Epithelial cell of proximal tubule (primary cell): ENCODE measurements at regions not wholly inside any gene's neighbourhood (a gene's known extent, or its start where the extent isn't known, plus 50 kb on each side); places are given as distances from the start of the nearest gene placed in this dataset.

Experiments
- DNase-seq: peaks from one replicate; pipeline ENCODE4 v3.0.0-alpha.2; 2011; ENCODE audit warnings: low read depth
- H3K4me3 ChIP-seq: 2 replicates; pipeline ENCODE4 v1.5.1; 2011; ENCODE audit warnings: low read depth, mild to moderate bottlenecking, low read length
- TF ChIP-seq, protein P1 (sequence below): conservative IDR thresholded peaks from 2 replicates; pipeline ENCODE4 v1.5.1; 2012; ENCODE audit warnings: low read depth, mild to moderate bottlenecking, low read length

GRCh38 chr1:101088431-101088830, 62.8 kb upstream of the DPH5 start:
- no peak for DNase-seq
- H3K4me3 ChIP-seq, result no peak overlapping the region
- TF ChIP-seq, protein P1, sequence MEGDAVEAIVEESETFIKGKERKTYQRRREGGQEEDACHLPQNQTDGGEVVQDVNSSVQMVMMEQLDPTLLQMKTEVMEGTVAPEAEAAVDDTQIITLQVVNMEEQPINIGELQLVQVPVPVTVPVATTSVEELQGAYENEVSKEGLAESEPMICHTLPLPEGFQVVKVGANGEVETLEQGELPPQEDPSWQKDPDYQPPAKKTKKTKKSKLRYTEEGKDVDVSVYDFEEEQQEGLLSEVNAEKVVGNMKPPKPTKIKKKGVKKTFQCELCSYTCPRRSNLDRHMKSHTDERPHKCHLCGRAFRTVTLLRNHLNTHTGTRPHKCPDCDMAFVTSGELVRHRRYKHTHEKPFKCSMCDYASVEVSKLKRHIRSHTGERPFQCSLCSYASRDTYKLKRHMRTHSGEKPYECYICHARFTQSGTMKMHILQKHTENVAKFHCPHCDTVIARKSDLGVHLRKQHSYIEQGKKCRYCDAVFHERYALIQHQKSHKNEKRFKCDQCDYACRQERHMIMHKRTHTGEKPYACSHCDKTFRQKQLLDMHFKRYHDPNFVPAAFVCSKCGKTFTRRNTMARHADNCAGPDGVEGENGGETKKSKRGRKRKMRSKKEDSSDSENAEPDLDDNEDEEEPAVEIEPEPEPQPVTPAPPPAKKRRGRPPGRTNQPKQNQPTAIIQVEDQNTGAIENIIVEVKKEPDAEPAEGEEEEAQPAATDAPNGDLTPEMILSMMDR, result no peak

- TF ChIP-seq, protein P1, result no peak
- DNase-seq, result no peak
Measured at GRCh38 chr1:101086783-101087182, 61.2 kb upstream of the DPH5 start.

GRCh38 chr1:101081496-101082488, 56.2 kb upstream of the DPH5 start:
- H3K4me3 ChIP-seq, result no peak overlapping the region
- TF ChIP-seq, protein P1, result no peak
- no peak for DNase-seq

More at GRCh38 chr1:101086783-101087182, 61.2 kb upstream of the DPH5 start:
- H3K4me3 ChIP-seq, result no peak overlapping the region

DNA sequence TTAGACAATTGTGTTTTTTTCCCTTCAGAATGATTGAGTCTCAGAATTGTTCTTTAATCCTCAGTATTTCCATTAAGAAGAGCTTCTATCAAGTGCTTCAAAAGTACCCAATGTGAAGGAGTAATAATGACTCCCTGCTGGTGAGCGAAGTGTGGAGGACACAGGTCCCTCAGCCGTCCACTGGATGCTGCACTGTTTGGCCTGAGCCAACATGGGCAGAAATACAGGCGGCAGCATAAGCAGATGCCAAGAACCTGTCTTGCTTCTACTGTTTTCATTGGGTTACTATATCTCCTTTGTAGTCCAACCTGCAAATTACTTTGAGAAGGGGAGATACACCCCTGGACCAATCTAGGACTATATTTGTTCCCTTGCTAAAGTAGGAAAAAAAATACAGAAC, 55.3 kb upstream of the DPH5 start:
- TF ChIP-seq, protein P1, result no peak
- no peak for DNase-seq
- H3K4me3 ChIP-seq, result no peak overlapping the region

DNA sequence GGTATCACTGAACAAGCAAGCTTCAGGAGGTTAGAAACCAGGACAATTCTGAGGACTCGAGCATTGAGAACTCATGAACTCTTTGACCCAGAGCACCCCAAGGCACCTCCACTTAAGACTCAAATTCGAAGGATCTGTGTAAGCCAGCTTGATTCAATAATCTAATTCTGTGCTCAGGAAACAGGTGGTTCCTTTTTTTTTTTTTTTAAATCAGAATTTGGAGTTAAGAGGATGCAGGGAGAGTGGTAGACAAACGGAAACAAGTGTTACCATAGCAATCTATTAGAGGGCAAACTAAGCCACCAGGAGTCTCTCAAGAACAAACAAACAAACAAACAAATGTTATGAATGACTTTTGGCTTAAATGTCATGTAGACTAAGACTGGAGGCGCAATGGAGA, 53.8 kb upstream of the DPH5 start:
- DNase-seq, result no peak
- TF ChIP-seq, protein P1, result no peak
- H3K4me3 ChIP-seq, result no peak overlapping the region

DNA sequence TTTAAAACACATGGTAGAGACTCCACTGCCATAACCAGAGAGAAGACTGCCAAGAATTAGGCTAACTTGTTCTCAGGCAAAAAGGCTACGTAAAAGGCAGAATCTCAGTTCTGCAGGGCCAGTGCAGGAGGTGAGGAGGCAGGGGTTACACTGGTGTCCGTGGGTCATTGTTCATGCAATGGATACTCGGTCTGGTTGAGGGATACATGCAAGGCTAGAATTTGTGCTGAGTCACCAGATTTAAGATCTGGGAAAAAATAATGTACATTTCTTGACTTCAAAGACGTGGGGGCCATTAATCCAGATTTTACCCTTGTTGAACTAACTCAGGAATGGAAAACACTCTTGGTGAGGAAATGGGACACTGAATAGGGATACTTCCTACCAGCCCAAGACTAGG, 52.3 kb upstream of the DPH5 start:
- TF ChIP-seq, protein P1, result no peak
- DNase-seq, result no peak
- H3K4me3 ChIP-seq, result no peak overlapping the region
